Gastroesophageal sphincter (tissue), 4 donors: ENCODE measurements at regions not wholly inside any gene's neighbourhood (a gene's known extent, or its start where the extent isn't known, plus 50 kb on each side); places are given as distances from the start of the nearest gene placed in this dataset.

ENCODE experiments used
- ATAC-seq: fragments of 150-250 bp; one replicate; pipeline ENCODE4 v1.9.1; 2016; ENCODE audit warnings: mild to moderate bottlenecking, moderate library complexity
- H3K27ac ChIP-seq, 4 donors: fragments of 200-600 bp; sonication (generic) in 3 of 4; 1 replicate in 3 of 4; 2 replicates in 1 of 4; pipeline ENCODE4 v1.5.1; 2016 to 2019
- H3K27me3 ChIP-seq: fragments of 200-600 bp; sonication (generic); one replicate; pipeline ENCODE4 v1.5.1; 2019
- H3K36me3 ChIP-seq, 2 donors: fragments of 200-600 bp; sonication (generic); one replicate each; pipeline ENCODE4 v1.5.1; 2019; ENCODE audit warnings: control low read depth in 1 of 2
- H3K4me1 ChIP-seq, 3 donors: fragments of 200-600 bp; sonication (generic); 1 replicate in 2 of 3; 2 replicates in 1 of 3; pipeline ENCODE4 v1.5.1; 2016 to 2019; ENCODE audit warnings: control low read depth in 2 of 3
- H3K4me3 ChIP-seq, 2 donors: fragments of 200-600 bp; sonication (generic); one replicate each; pipeline ENCODE4 v1.5.1; 2019; ENCODE audit warnings: mild to moderate bottlenecking in 1 of 2, moderate library complexity in 1 of 2
- H3K9me3 ChIP-seq, 3 donors: fragments of 200-600 bp; sonication (generic); one replicate each; pipeline ENCODE4 v1.5.1; 2017 to 2019; ENCODE audit warnings: control low read depth in 2 of 3
- CTCF ChIP-seq, 4 experiments: fragments of 200-600 bp in 2 of 4; fragments of 450-650 bp in 2 of 4; sonication (generic) in 1 of 4; IDR thresholded peaks; one replicate each; pipeline ENCODE4 v1.5.1; 2017 to 2019; ENCODE audit warnings: antibody characterized with exemption in 4 of 4, mild to moderate bottlenecking in 2 of 4, moderate library complexity in 2 of 4
- EP300 ChIP-seq: sonication (generic); formaldehyde crosslinking; IDR thresholded peaks from one replicate; pipeline ENCODE4 v1.6.1; 2017; ENCODE audit warnings: antibody characterized with exemption, mild to moderate bottlenecking
- POLR2A ChIP-seq, 2 donors: fragments of 450-650 bp; IDR thresholded peaks; one replicate each; pipeline ENCODE4 v1.6.1; 2017; ENCODE audit warnings: antibody characterized with exemption in 2 of 2, mild to moderate bottlenecking in 2 of 2, moderate library complexity in 1 of 2
- POLR2AphosphoS5 ChIP-seq: sonication (generic); formaldehyde crosslinking; IDR thresholded peaks from one replicate; pipeline ENCODE4 v1.6.1; 2017; ENCODE audit warnings: antibody characterized with exemption
- WGBS, 2 donors: methylation state at CpG; one replicate each; pipeline ENCODE4 v1.1.5; 2018; ENCODE audit warnings: low coverage in 1 of 2; 5-methylcytosine and 5-hydroxymethylcytosine counted together

GRCh38 chr1:201724039-201724765 is 104.8 kb upstream of the IPO9 start:
- TF ChIP-seq POLR2AphosphoS5 (no peak), POLR2A (IDR thresholded peaks at IDR 0.05) (no peak), CTCF (IDR thresholded peaks at IDR 0.05) (no peak), EP300 (no peak)
- Histone ChIP-seq H3K27me3 (no peaks in the 10 kb centered on the region), H3K4me1 (peaks cover 0 to 69% (median 36%) of the 10 kb centered on the region in 3 donors), H3K9me3 (no peaks in the 10 kb centered on the region), H3K27ac (peak overlapping the region in 3 of 4 donors; percentile 67 to 74 (median 73)), H3K36me3 (no peaks in the 10 kb centered on the region), H3K4me3 (no peak overlapping the region)
- WGBS, 2 donors: 38 to 47% methylated on average over 6 to 9 of the region's 9 CpGs
- no peak for ATAC-seq

- no peak overlapping the region for H3K4me3 ChIP-seq
- no peaks in the 10 kb centered on the region for H3K27me3 ChIP-seq
- WGBS, 2 donors: 15 to 17% methylated on average over 2 to 5 of the region's 5 CpGs
- no peak for ATAC-seq
- no peak for TF ChIP-seq POLR2A (IDR thresholded peaks at IDR 0.05)
- peak; percentile 18 for TF ChIP-seq POLR2AphosphoS5
- no peak for TF ChIP-seq CTCF (IDR thresholded peaks at IDR 0.05)
- H3K9me3 ChIP-seq: no peaks in the 10 kb centered on the region
- H3K27ac ChIP-seq: peak overlapping the region in 3 of 4 donors; percentile 67 to 74 (median 73)
- peaks cover 0 to 63% (median 32%) of the 10 kb centered on the region in 3 donors for H3K4me1 ChIP-seq
- no peaks in the 10 kb centered on the region for H3K36me3 ChIP-seq
These were observed 104.2 kb upstream of the IPO9 start for GRCh38 chr1:201724766-201725118.

- no peak overlapping the region for H3K4me3 ChIP-seq
- H3K36me3 ChIP-seq: no peaks in the 10 kb centered on the region
- no peak for ATAC-seq
- H3K27ac ChIP-seq: no peak overlapping the region
- no peaks in the 10 kb centered on the region for H3K9me3 ChIP-seq
- TF ChIP-seq EP300: no peak
- TF ChIP-seq POLR2AphosphoS5: no peak
- TF ChIP-seq POLR2A (IDR thresholded peaks at IDR 0.05): no peak
- TF ChIP-seq CTCF (IDR thresholded peaks at IDR 0.05): no peak
- peaks cover 0 to 49% (median 15%) of the 10 kb centered on the region in 3 donors for H3K4me1 ChIP-seq
- H3K27me3 ChIP-seq: no peaks in the 10 kb centered on the region
- WGBS, 2 donors: 37 to 72% methylated on average over 2 of the region's 2 CpGs
These were observed 102.3 kb upstream of the IPO9 start for GRCh38 chr1:201726700-201727099.

- ATAC-seq: no peak
- no peaks in the 10 kb centered on the region for H3K27me3 ChIP-seq
- H3K4me1 ChIP-seq: peaks cover 0 to 38% (median 8%) of the 10 kb centered on the region in 3 donors
- TF ChIP-seq EP300 (no peak), POLR2AphosphoS5 (no peak), CTCF (IDR thresholded peaks at IDR 0.05) (no peak), POLR2A (IDR thresholded peaks at IDR 0.05) (no peak)
- H3K4me3 ChIP-seq: no peak overlapping the region
- no peak overlapping the region for H3K27ac ChIP-seq
- H3K36me3 ChIP-seq: no peaks in the 10 kb centered on the region
- no peaks in the 10 kb centered on the region for H3K9me3 ChIP-seq
These were observed 100.2 kb upstream of the IPO9 start for GRCh38 chr1:201728731-201729130.

- 92 to 95% methylated on average over 3 to 4 of the region's 5 CpGs for WGBS, 2 donors
- Histone ChIP-seq H3K9me3 (no peaks in the 10 kb centered on the region), H3K36me3 (no peaks in the 10 kb centered on the region), H3K4me3 (no peak overlapping the region), H3K4me1 (peaks cover 0 to 31% (median 0%) of the 10 kb centered on the region in 3 donors), H3K27me3 (no peaks in the 10 kb centered on the region), H3K27ac (no peak overlapping the region)
- TF ChIP-seq POLR2A (IDR thresholded peaks at IDR 0.05): no peak
- TF ChIP-seq POLR2AphosphoS5: no peak
- TF ChIP-seq CTCF (IDR thresholded peaks at IDR 0.05): no peak
- no peak for TF ChIP-seq EP300
- ATAC-seq: no peak
These were observed 98.9 kb upstream of the IPO9 start for GRCh38 chr1:201729973-201730608.
